SJSA1 (cell line): ENCODE measurements at regions not wholly inside any gene's neighbourhood (a gene's known extent, or its start where the extent isn't known, plus 50 kb on each side); places are given as distances from the start of the nearest gene placed in this dataset.
"Not testable (repeated sequence)": the region's sequence is repeated elsewhere in the genome, so short reads cannot be mapped to it uniquely, and the experiment has no call there.

Source experiments
- DNase-seq, 2 experiments: peaks; one replicate each; pipeline ENCODE4 v3.0.0-alpha.2; 2015 to 2020; ENCODE audit warnings: low spot score in 2 of 2, low read depth in 1 of 2
- H3K27ac ChIP-seq: fragments of 250-450 bp; sonication (Bioruptor Pico); 2 replicates; pipeline ENCODE4 v1.5.1; 2020; ENCODE audit warnings: mild to moderate bottlenecking, moderate library complexity
- H3K27me3 ChIP-seq: fragments of 250-450 bp; sonication (Bioruptor Pico); replicated peaks from 2 replicates; pipeline ENCODE4 v1.5.1; 2020; ENCODE audit warnings: mild to moderate bottlenecking, moderate library complexity
- H3K36me3 ChIP-seq: fragments of 250-450 bp; sonication (Bioruptor Pico); 2 replicates; pipeline ENCODE4 v1.5.1; 2020; ENCODE audit warnings: mild to moderate bottlenecking
- H3K4me1 ChIP-seq: fragments of 250-450 bp; sonication (Bioruptor Pico); replicated peaks from 2 replicates; pipeline ENCODE4 v1.6.1; 2021; ENCODE audit warnings: mild to moderate bottlenecking
- H3K4me3 ChIP-seq: fragments of 250-450 bp; sonication (Bioruptor Pico); 2 replicates; pipeline ENCODE4 v1.5.1; 2020; ENCODE audit warnings: mild to moderate bottlenecking
- H3K9me3 ChIP-seq: fragments of 250-450 bp; sonication (Bioruptor Pico); replicated peaks from 2 replicates; pipeline ENCODE4 v1.5.1; 2020; ENCODE audit warnings: mild to moderate bottlenecking

DNA sequence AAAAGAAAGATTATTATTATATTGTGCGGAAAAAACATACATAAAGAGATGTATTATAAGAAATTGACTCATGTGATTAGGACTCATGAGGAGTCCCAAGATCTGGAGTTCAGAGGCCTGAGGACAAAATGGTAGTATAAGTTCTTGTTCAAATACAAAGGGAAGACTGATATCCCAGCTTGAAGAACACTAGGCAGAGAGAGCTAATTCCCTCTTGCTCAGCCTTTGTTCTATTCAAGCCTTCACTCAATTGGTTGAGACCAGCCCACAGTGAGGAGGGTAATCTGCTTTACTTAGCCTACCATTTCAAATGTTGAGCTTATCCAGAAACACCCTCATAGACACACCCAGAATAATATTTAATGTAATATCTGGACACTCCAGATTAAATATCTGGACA lies 1683.8 kb downstream of the REEP3 start:
- no peak overlapping the region for H3K4me3 ChIP-seq
- no peak overlapping the region for H3K27ac ChIP-seq
- H3K27me3 ChIP-seq: no peaks in the 10 kb centered on the region
- no peak for DNase-seq
- no peaks in the 10 kb centered on the region for H3K4me1 ChIP-seq
- no peaks in the 10 kb centered on the region for H3K36me3 ChIP-seq
- no peaks in the 10 kb centered on the region for H3K9me3 ChIP-seq

DNA sequence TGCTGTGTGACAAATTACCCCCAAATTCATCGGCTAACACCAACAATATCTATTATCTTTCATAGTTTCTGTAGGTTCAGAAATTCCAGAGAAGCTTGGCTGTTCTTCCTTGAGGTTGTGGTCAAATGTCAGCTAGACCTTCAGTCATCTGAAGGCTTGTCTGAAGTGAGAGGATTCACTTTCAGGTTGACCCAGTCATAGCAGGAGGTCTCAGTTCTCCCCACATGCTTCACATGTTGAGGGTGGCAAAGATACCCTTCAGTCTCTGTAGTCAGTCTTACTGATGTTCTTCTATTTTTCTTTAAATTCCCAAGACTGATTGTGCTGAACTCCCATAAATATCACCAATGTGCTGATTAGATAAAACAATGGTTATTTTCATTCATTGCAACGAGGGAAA lies 1692.0 kb downstream of the REEP3 start:
- no peak for DNase-seq
- Histone ChIP-seq H3K27ac (no peak overlapping the region), H3K4me3 (no peak overlapping the region), H3K36me3 (no peaks in the 10 kb centered on the region), H3K9me3 (no peaks in the 10 kb centered on the region), H3K4me1 (no peaks in the 10 kb centered on the region), H3K27me3 (no peaks in the 10 kb centered on the region)

DNA sequence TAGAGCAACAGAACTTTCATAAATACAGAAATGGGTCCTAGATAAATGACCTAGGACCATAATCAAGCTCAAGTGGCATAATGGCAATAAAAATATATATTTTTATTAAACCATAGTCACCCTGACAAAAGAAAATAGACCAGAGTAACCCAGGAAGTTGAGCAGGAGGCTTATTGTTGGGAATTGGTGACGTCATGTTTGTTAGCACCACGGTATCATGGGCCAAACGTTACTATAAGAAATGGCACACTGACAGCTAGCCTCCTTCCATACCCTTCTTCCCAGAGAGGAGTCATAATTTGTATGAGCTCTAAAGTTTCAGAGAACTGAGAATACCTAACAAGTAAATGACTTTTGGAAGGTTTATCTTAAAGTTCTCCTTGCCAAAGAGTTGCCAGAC lies 1698.2 kb downstream of the REEP3 start:
- DNase-seq: no peak
- H3K4me3 ChIP-seq: no peak overlapping the region
- H3K9me3 ChIP-seq: no peaks in the 10 kb centered on the region
- H3K27me3 ChIP-seq: no peaks in the 10 kb centered on the region
- H3K4me1 ChIP-seq: no peaks in the 10 kb centered on the region
- no peaks in the 10 kb centered on the region for H3K36me3 ChIP-seq
- no peak overlapping the region for H3K27ac ChIP-seq

DNA sequence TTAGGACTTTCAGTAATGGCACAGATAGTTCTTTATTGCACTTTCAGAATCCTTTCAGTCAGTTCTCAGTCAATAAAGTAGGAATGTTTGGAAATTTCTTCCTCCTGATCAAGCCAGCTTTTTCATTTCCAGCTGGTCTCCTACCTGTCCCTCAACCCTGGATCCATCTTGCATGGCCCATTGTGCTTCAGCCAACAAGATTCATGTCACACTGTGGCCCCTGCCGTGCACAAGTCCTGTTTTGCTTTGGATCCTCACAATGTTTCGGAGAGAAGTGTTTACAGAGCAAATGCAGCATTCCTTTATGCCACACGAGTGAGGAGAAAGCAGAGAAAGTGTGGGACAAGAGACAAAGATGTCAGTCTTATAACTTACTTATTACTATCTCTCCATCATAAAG lies 1694.7 kb upstream of the LRRTM3 start:
- Histone ChIP-seq H3K27me3 (no peaks in the 10 kb centered on the region), H3K9me3 (peaks cover 3% of the 10 kb centered on the region; the same call in 1 of the 2 replicates), H3K27ac (no peak overlapping the region), H3K4me1 (no peaks in the 10 kb centered on the region), H3K4me3 (no peak overlapping the region), H3K36me3 (no peaks in the 10 kb centered on the region)
- no peak for DNase-seq

GRCh38 chr10:65234261-65234660 lies 1691.6 kb upstream of the LRRTM3 start:
- Histone ChIP-seq H3K4me3 (no peak overlapping the region), H3K4me1 (no peaks in the 10 kb centered on the region), H3K27me3 (no peaks in the 10 kb centered on the region), H3K36me3 (no peaks in the 10 kb centered on the region), H3K9me3 (no peaks in the 10 kb centered on the region), H3K27ac (no peak overlapping the region)
- DNase-seq: no peak

DNA sequence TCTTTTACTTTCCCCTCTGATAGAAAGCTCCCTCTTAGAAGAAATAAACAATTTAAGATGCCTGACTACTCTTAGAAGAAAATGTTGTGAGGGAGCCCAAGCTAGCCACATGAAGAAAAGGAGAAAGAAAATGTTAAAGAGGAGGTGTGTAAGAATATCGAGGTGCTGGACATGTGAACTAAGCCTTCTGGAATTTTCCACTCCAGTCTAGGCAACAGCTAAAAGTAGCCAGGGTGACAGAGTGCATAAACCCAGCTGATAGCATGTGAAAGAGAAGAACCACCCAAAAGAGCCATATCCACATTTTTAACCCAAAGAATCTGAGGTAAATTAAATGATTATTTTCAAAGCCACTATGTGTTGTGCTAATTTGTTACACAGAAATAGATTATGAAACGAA lies 1690.6 kb upstream of the LRRTM3 start:
- Histone ChIP-seq H3K4me1 (no peaks in the 10 kb centered on the region), H3K27ac (no peak overlapping the region), H3K9me3 (no peaks in the 10 kb centered on the region), H3K36me3 (no peaks in the 10 kb centered on the region), H3K4me3 (no peak overlapping the region), H3K27me3 (no peaks in the 10 kb centered on the region)
- no peak for DNase-seq

GRCh38 chr10:65235846-65236245 lies 1690.0 kb upstream of the LRRTM3 start:
- H3K27ac ChIP-seq: no peak overlapping the region
- no peaks in the 10 kb centered on the region for H3K4me1 ChIP-seq
- no peak overlapping the region for H3K4me3 ChIP-seq
- no peak for DNase-seq
- no peaks in the 10 kb centered on the region for H3K36me3 ChIP-seq
- no peaks in the 10 kb centered on the region for H3K9me3 ChIP-seq
- H3K27me3 ChIP-seq: no peaks in the 10 kb centered on the region

GRCh38 chr10:65265451-65265954 lies 1660.3 kb upstream of the LRRTM3 start:
- Histone ChIP-seq H3K4me3 (no peak overlapping the region), H3K4me1 (no peaks in the 10 kb centered on the region), H3K27me3 (no peaks in the 10 kb centered on the region), H3K27ac (no peak overlapping the region), H3K9me3 (no peaks in the 10 kb centered on the region; the same call in 1 of the 2 replicates), H3K36me3 (no peaks in the 10 kb centered on the region)
- DNase-seq: no peak

DNA sequence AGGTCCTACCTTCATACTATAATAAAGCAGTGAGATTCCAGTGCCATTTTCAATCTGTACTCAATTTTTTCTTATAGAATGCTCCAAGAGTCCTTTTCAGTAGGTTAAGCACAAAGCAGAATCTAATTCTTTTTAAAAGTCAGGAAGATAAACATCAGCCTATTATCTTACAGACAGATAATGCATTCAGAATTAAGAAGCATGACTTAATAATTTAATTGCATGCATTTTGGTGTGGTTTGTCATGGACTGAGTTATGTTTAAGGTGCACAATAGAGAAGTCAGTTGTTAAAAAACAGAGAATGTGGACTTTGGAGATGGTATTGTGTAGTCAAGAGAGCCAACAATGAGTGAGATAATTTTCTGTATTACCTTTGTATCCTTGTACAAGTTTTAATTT lies 1656.3 kb upstream of the LRRTM3 start:
- not testable (repeated sequence) for DNase-seq, H3K27me3 ChIP-seq, H3K27ac ChIP-seq, H3K4me1 ChIP-seq, H3K36me3 ChIP-seq, H3K4me3 ChIP-seq, H3K9me3 ChIP-seq

GRCh38 chr10:65270969-65271368 lies 1654.9 kb upstream of the LRRTM3 start:
- no peaks in the 10 kb centered on the region for H3K27me3 ChIP-seq
- no peaks in the 10 kb centered on the region for H3K4me1 ChIP-seq
- no peak overlapping the region for H3K27ac ChIP-seq
- no peaks in the 10 kb centered on the region for H3K36me3 ChIP-seq
- H3K9me3 ChIP-seq: no peaks in the 10 kb centered on the region; the same call in none of the 2 replicates
- no peak for DNase-seq
- H3K4me3 ChIP-seq: no peak overlapping the region

DNA sequence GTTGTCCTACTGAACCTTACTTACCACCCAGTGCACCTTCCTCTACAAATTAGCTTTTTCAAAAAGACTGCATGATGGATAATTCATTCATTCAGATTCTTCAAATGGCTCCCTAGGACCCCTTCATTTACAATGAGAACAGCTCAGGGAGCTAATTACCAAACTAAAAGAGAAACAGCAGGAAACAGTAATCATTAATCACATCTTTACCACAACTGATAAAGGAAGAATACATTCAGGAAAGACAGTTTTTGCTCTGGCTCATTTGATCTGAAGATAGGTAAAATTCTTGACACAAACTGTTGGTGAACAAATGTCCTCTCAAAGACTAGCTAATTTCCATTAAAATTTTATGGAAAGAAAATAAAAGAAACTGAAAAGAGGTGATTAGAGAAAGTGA lies 1652.7 kb upstream of the LRRTM3 start:
- DNase-seq: no peak
- no peaks in the 10 kb centered on the region for H3K36me3 ChIP-seq
- H3K4me3 ChIP-seq: no peak overlapping the region
- no peaks in the 10 kb centered on the region for H3K27me3 ChIP-seq
- H3K27ac ChIP-seq: no peak overlapping the region
- no peaks in the 10 kb centered on the region for H3K4me1 ChIP-seq
- H3K9me3 ChIP-seq: no peaks in the 10 kb centered on the region; the same call in 1 of the 2 replicates

GRCh38 chr10:65275296-65275695 lies 1650.5 kb upstream of the LRRTM3 start:
- H3K4me1 ChIP-seq: no peaks in the 10 kb centered on the region
- no peaks in the 10 kb centered on the region for H3K36me3 ChIP-seq
- no peak overlapping the region for H3K4me3 ChIP-seq
- H3K27me3 ChIP-seq: no peaks in the 10 kb centered on the region
- DNase-seq: no peak
- H3K9me3 ChIP-seq: peaks cover 3% of the 10 kb centered on the region; the same call in 1 of the 2 replicates
- H3K27ac ChIP-seq: no peak overlapping the region

GRCh38 chr10:65284495-65285041 lies 1641.3 kb upstream of the LRRTM3 start:
- no peak for DNase-seq
- 0 out of 2 replicates have a peak, but pooled peaks cover 3% of the 10 kb centered on the region for H3K9me3 ChIP-seq
- no peaks in the 10 kb centered on the region for H3K36me3 ChIP-seq
- no peaks in the 10 kb centered on the region for H3K27me3 ChIP-seq
- no peak overlapping the region for H3K27ac ChIP-seq
- H3K4me1 ChIP-seq: no peaks in the 10 kb centered on the region
- no peak overlapping the region for H3K4me3 ChIP-seq

DNA sequence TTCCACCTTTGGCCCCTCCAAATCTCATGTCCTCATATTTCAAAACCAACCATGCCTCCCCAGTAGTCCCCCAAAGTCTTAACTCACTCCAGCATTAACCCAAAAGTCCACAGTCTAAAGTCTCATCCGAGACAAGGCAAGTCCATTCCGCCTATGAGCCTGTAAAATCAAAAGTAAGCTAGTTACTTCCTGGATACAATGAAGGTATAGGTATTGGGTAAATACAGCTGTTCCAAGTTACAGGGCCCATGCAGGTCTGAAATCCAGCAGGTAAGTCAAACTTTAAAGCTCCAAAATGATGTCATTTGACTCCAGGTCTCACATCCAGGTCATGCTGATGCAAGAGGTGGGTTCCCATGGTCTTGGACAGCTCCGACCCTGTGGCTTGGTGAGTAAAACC lies 1640.1 kb upstream of the LRRTM3 start:
- H3K9me3 ChIP-seq, H3K4me3 ChIP-seq, H3K4me1 ChIP-seq, DNase-seq, H3K36me3 ChIP-seq, H3K27ac ChIP-seq, H3K27me3 ChIP-seq: not testable (repeated sequence)

DNA sequence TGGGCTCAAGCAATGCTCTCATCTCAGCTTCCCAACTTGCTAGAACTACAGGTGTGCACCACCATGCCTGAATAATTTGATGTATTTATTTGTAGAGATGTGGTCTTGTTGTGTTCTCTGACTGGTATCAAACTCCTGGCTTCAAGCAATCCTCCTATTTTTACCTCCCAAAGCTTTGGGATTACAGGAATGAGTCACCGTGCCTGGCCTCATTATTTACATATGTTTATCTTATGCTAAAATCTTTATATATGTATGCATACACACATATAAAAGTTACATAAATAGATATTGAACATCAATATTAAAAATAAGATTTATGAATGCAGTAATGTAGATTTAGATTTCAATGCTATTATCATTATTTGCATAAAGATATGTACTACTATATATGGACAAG lies 1634.5 kb upstream of the LRRTM3 start:
- H3K9me3 ChIP-seq: no peaks in the 10 kb centered on the region
- DNase-seq: no peak
- H3K4me3 ChIP-seq: no peak overlapping the region
- H3K27me3 ChIP-seq: no peaks in the 10 kb centered on the region
- no peaks in the 10 kb centered on the region for H3K4me1 ChIP-seq
- no peak overlapping the region for H3K27ac ChIP-seq
- no peaks in the 10 kb centered on the region for H3K36me3 ChIP-seq
